ENCODE measurements at regions not wholly inside any gene's neighbourhood (a gene's known extent, or its start where the extent isn't known, plus 50 kb on each side); places are given as distances from the start of the nearest gene placed in this dataset.

DNA sequence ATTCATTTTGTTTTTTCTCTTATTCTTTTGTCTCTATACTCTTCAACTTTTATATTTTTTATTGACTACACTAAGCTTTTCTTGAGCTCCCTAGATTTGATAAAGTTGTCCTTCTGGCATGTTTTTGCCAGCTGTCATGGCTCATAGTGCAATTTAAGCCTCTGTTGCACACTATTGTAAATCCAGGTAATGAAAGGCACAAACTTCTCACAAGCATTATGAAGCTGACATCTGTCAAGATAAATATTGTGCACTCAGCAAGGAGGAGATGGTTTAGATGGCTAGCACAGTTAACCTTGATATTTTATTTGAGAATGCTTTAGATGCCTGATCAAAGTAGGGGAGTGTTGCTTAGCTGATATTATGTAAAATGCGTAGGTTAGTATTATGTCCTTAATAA lies 1280.9 kb downstream of the NSUN3 start:
- TF ChIP-seq FOXK1 (CRISPR knock-in tag; IDR thresholded peaks at IDR 0.05): no peak
- no peak for TF ChIP-seq CTCF (IDR thresholded peaks at IDR 0.05)

Data from WTC11 (cell line).